GM12874 (cell line): ENCODE measurements at regions not wholly inside any gene's neighbourhood (a gene's known extent, or its start where the extent isn't known, plus 50 kb on each side); places are given as distances from the start of the nearest gene placed in this dataset.

Experiments used
- CTCF ChIP-seq: IDR thresholded peaks from 2 replicates; pipeline ENCODE4 v1.5.1; 2011; ENCODE audit warnings: low read depth, mild to moderate bottlenecking, control low read depth, low read length, moderate library complexity; ENCODE audit not compliant: insufficient read depth

DNA sequence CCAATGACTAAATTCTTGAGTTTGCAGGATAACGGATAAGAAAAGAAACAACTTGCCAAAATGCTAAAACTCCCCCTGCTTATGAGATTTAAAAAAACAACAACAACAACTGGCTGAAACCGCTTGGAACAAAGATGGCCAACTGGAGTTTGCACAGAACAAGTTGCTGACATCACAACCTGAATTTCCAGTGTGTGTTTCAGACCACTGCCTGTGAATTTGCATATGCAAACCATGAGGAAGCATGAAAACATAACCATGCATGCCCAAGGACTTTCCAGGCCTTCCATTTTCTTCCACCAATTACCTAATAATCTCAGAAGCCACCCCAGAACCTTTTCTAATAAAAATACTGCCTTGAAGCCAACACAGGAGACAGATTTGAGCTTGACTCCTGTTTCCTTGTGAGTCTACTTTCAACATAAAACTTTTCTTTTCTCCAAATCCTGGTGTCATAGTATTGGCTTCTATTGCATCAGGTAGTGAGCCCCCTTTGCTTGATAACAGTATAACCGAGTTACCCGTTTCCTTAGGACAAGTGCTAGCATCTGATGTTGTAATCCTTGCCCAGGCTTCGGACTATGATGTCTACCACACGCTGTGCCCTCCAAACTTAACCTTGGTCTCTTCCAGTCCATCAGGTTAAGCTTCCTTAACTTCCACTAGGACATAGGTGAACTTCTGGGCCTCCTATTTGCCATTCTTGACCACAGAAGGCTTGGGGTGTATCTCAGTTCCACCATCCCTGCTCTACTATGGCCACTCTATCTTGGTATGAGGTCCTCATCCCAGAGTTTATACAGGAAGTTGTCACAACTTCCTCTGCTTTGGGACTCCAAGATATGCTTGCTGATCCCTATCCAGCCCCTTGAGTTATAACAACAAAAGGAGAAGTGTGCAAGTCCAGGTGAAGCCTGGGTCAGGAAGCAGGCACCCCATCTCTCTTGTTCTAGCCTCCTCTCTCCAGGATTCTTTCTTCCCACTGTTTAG is 385.5 kb upstream of the INTU start:
- no peak for TF ChIP-seq CTCF

GRCh38 chr4:127249066-127249766 is 383.5 kb upstream of the INTU start:
- no peak for TF ChIP-seq CTCF

DNA sequence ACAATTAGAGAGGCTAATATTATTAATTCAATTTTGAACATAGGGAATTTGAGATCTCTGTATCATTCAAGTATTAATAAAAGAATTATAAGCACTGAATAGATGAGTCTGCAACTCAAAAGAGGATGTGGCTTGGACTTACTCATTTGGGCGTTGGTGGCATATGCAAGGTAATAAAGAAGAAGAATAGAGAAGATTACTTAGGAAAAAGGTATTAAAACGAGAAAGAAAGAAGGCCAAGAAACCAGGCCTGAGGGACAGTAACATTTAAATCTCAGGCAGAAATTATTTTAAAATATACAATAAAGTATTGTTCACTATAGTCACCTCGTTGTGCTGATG is 383.0 kb upstream of the INTU start:
- TF ChIP-seq CTCF: no peak

DNA sequence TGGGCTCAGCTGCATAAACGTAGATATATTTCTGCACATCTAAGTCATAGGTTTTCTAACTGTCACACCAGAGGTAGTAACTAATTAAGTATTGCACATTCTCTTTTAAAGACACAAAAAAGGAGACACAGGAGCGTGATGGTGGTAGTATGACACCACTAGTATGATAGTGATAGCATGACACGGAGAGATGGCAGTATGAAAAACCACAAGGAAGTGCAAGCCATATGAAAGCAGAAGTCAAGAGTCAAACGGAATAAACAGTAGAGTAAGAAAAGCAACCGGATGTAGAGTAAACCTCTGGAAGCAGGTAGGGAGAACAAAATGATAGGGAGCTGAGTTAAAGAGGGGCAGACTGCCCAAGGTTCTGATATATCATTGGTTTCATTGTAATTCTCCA is 382.2 kb upstream of the INTU start:
- no peak for TF ChIP-seq CTCF

- TF ChIP-seq CTCF: no peak
These were observed 381.3 kb upstream of the INTU start for GRCh38 chr4:127251423-127251822.

GRCh38 chr4:127256500-127256899 is 376.3 kb upstream of the INTU start:
- no peak for TF ChIP-seq CTCF

GRCh38 chr4:127261476-127261875 is 371.3 kb upstream of the INTU start:
- no peak for TF ChIP-seq CTCF
